ENCODE measurements at regions not wholly inside any gene's neighbourhood (a gene's known extent, or its start where the extent isn't known, plus 50 kb on each side); places are given as distances from the start of the nearest gene placed in this dataset.

GRCh38 chr14:26194816-26195215, 403.0 kb downstream of the NOVA1 start:
- H2BK120ac ChIP-seq (ENCODE audit: low read depth, low read length, poor library complexity, severe bottlenecking): no peak overlapping the region
- no peaks in the 10 kb centered on the region for H3K79me2 ChIP-seq (ENCODE audit: insufficient read depth, low read length)
- H3K79me1 ChIP-seq (ENCODE audit: insufficient read depth, low read depth, low read length, poor library complexity, severe bottlenecking): no peaks in the 10 kb centered on the region
- no peak overlapping the region for H2BK15ac ChIP-seq (ENCODE audit: low read depth, low read length)
- H3K27ac ChIP-seq (ENCODE audit: insufficient read length, low read depth, low read length): no peak overlapping the region
- H3K23ac ChIP-seq (ENCODE audit: insufficient read length, low read depth, low read length): no peak overlapping the region
- no peak overlapping the region for H4K8ac ChIP-seq (replicated peaks; ENCODE audit: insufficient read length, low read depth, low read length)
- no peak overlapping the region for H2AFZ ChIP-seq (ENCODE audit: low read length)
- no peaks in the 10 kb centered on the region; a peak in 1 of 5 replicates for H3K9me3 Mint-ChIP-seq
- H4K20me1 ChIP-seq (ENCODE audit: control insufficient read depth, insufficient read depth, insufficient read length): no peaks in the 10 kb centered on the region
- no peaks in the 10 kb centered on the region for H3K23me2 ChIP-seq (ENCODE audit: insufficient read length, low read depth, low read length, poor library complexity, severe bottlenecking)
- H3K4me1 ChIP-seq (ENCODE audit: insufficient read depth, low read length): no peaks in the 10 kb centered on the region
- no peak overlapping the region for H2BK20ac ChIP-seq (ENCODE audit: low read depth, low read length, poor library complexity, severe bottlenecking)
- no peak overlapping the region for H2BK5ac ChIP-seq (ENCODE audit: insufficient read length, low read length)
- no peaks in the 10 kb centered on the region for H3K27me3 ChIP-seq (ENCODE audit: insufficient read depth, low read length)
- no peaks in the 10 kb centered on the region for H3K27me3 Mint-ChIP-seq (ENCODE audit: low read depth)
- H3K4me1 Mint-ChIP-seq: peaks cover 12 to 15% of the 10 kb centered on the region in 2 experiments
- H3K56ac ChIP-seq (ENCODE audit: insufficient read length, low read depth, low read length): no peak overlapping the region
- no peak overlapping the region for H4K5ac ChIP-seq (ENCODE audit: insufficient read length, low read depth, low read length)
- no peaks in the 10 kb centered on the region for H3K36me3 Mint-ChIP-seq (ENCODE audit: insufficient read depth in 1 of 3, low read depth in 3 of 3)
- H3K9ac ChIP-seq (ENCODE audit: extremely low read depth, insufficient read length, low read length): no peak overlapping the region
- TF ChIP-seq CTCF (conservative IDR thresholded peaks at IDR 0.05): no peak
- no peak overlapping the region for H2AK5ac ChIP-seq (ENCODE audit: insufficient read length, low read length)
- H4K91ac ChIP-seq (ENCODE audit: insufficient read length, low read depth, low read length): no peak overlapping the region
- H3K18ac ChIP-seq (ENCODE audit: insufficient read length, low read depth, low read length): no peak overlapping the region
- no peak for DNase-seq
- H3K4ac ChIP-seq (ENCODE audit: low read depth, low read length): no peak overlapping the region
- no peak overlapping the region for H3K27ac Mint-ChIP-seq
- no peak overlapping the region for H3T11ph ChIP-seq (ENCODE audit: low read length)
- H3K4me3 Mint-ChIP-seq: no peak overlapping the region
- H2BK12ac ChIP-seq (ENCODE audit: insufficient read length, low read depth, low read length): no peak overlapping the region
- WGBS (ENCODE audit: extremely low coverage, insufficient read length, low lambda C conversion rate): no CpG with 5 or more reads among the region's 1 CpG
- H3K4me2 ChIP-seq (ENCODE audit: insufficient read depth, insufficient read length, low read length): no peak overlapping the region
- no peaks in the 10 kb centered on the region for H3K9me3 ChIP-seq (ENCODE audit: control insufficient read depth, low read depth, low read length)
- no peak overlapping the region for H3K14ac ChIP-seq (ENCODE audit: insufficient read depth, low read length)

Measured in H9 (cell line).